Stromal cell of bone marrow (primary cell): ENCODE measurements at regions not wholly inside any gene's neighbourhood (a gene's known extent, or its start where the extent isn't known, plus 50 kb on each side); places are given as distances from the start of the nearest gene placed in this dataset.
"Not testable (repeated sequence)": the region's sequence is repeated elsewhere in the genome, so short reads cannot be mapped to it uniquely, and the experiment has no call there.

ENCODE experiments used
- DNase-seq: peaks from one replicate; pipeline ENCODE4 v3.0.0-alpha.2; 2012; ENCODE audit warnings: low read depth

- no peak for DNase-seq
Measured at GRCh38 chr3:26068890-26069289, 279.0 kb downstream of the OXSM start.

GRCh38 chr3:26070854-26071253, 281.0 kb downstream of the OXSM start:
- no peak for DNase-seq

GRCh38 chr3:26074080-26074479, 284.2 kb downstream of the OXSM start:
- DNase-seq: no peak

GRCh38 chr3:26078539-26078938, 288.6 kb downstream of the OXSM start:
- DNase-seq: no peak

GRCh38 chr3:26081166-26081565, 291.3 kb downstream of the OXSM start:
- no peak for DNase-seq

GRCh38 chr3:26081806-26082205, 291.9 kb downstream of the OXSM start:
- DNase-seq: no peak

- DNase-seq: no peak
Measured at GRCh38 chr3:26082911-26083310, 293.0 kb downstream of the OXSM start.

GRCh38 chr3:26084629-26085028, 294.7 kb downstream of the OXSM start:
- DNase-seq: no peak

GRCh38 chr3:26087751-26088150, 297.9 kb downstream of the OXSM start:
- no peak for DNase-seq

GRCh38 chr3:26089249-26089648, 299.4 kb downstream of the OXSM start:
- DNase-seq: no peak

GRCh38 chr3:26090589-26090988, 300.7 kb downstream of the OXSM start:
- no peak for DNase-seq

GRCh38 chr3:26091096-26091495, 301.2 kb downstream of the OXSM start:
- DNase-seq: no peak

GRCh38 chr3:26091626-26092025, 301.7 kb downstream of the OXSM start:
- DNase-seq: no peak

- not testable (repeated sequence) for DNase-seq
Measured at GRCh38 chr3:26097111-26097510, 307.2 kb downstream of the OXSM start.

GRCh38 chr3:26099692-26100091, 309.8 kb downstream of the OXSM start:
- DNase-seq: no peak

- DNase-seq: no peak
Measured at GRCh38 chr3:26100176-26100575, 310.3 kb downstream of the OXSM start.

GRCh38 chr3:26102376-26102775, 312.5 kb downstream of the OXSM start:
- no peak for DNase-seq

GRCh38 chr3:26104851-26105251, 315.0 kb downstream of the OXSM start:
- DNase-seq: no peak

- DNase-seq: no peak
Measured at GRCh38 chr3:26105261-26105660, 315.4 kb downstream of the OXSM start.

- no peak for DNase-seq
Measured at GRCh38 chr3:26106228-26106627, 316.3 kb downstream of the OXSM start.

GRCh38 chr3:26108846-26109489, 319.1 kb downstream of the OXSM start:
- no peak for DNase-seq

- DNase-seq: no peak
Measured at GRCh38 chr3:26114851-26115250, 325.0 kb downstream of the OXSM start.

GRCh38 chr3:26118165-26118564, 328.3 kb downstream of the OXSM start:
- DNase-seq: no peak

GRCh38 chr3:26132942-26133341, 343.1 kb downstream of the OXSM start:
- DNase-seq: no peak

- no peak for DNase-seq
Measured at GRCh38 chr3:26141296-26141695, 351.4 kb downstream of the OXSM start.
